Prostate gland (tissue), 2 donors: ENCODE measurements at regions not wholly inside any gene's neighbourhood (a gene's known extent, or its start where the extent isn't known, plus 50 kb on each side); places are given as distances from the start of the nearest gene placed in this dataset.

Experiments
- CTCF ChIP-seq, 4 experiments: fragments of 200-600 bp in 2 of 4; fragments of 450-650 bp in 2 of 4; sonication (generic) in 2 of 4; IDR thresholded peaks; 1 replicate in 3 of 4; 2 replicates in 1 of 4; pipeline ENCODE4 v1.5.1; 2016 to 2019; ENCODE audit warnings: antibody characterized with exemption in 4 of 4, mild to moderate bottlenecking in 2 of 4, moderate library complexity in 2 of 4
- POLR2A ChIP-seq: fragments of 450-650 bp; IDR thresholded peaks from one replicate; pipeline ENCODE4 v1.6.1; 2016; ENCODE audit warnings: antibody characterized with exemption, mild to moderate bottlenecking

- TF ChIP-seq CTCF (IDR thresholded peaks at IDR 0.05) (no peak), POLR2A (no peak)
These were observed 113.9 kb downstream of the RCN1 start for GRCh38 chr11:32204751-32205150.
